PC-3 (cell line): ENCODE measurements at regions not wholly inside any gene's neighbourhood (a gene's known extent, or its start where the extent isn't known, plus 50 kb on each side); places are given as distances from the start of the nearest gene placed in this dataset.

ENCODE experiments used
- ATAC-seq: fragments of 200-7000 bp; cut with Tn5 transposase; 2 replicates; pipeline ENCODE4 v1.9.1; 2020; ENCODE audit warnings: mild to moderate bottlenecking, moderate library complexity
- BruUV-seq: library from RNA; stranded (reverse); fragments of 400-500 nt; replicated peaks from 2 replicates; lab custom pipeline; 2021; lab: Mats Ljungman, UMichigan
- CTCF ChIA-PET: fragments of 300-600 bp; sonication (Branson Sonifier 250); formaldehyde crosslinking; loops from one replicate; lab custom pipeline; 2022; ENCODE audit warnings: antibody characterized with exemption; lab: Charles Lee
- POLR2A ChIA-PET: fragments of 300-600 bp; sonication (Branson Sonifier 250); formaldehyde crosslinking; loops from one replicate; lab custom pipeline; 2022; ENCODE audit warnings: antibody characterized with exemption; ENCODE audit not compliant: unreplicated experiment; lab: Charles Lee
- DNase-seq: peaks from one replicate; pipeline ENCODE4 v3.0.0-alpha.2; 2015
- H2AFZ ChIP-seq: fragments of 300-600 bp; sonication (generic); 2 replicates; pipeline ENCODE4 v1.6.0; 2016; ENCODE audit warnings: antibody characterized with exemption, low read length
- H3F3A ChIP-seq: fragments of 300-600 bp; sonication (generic); one replicate; pipeline ENCODE4 v1.6.0; 2017; ENCODE audit warnings: antibody characterized with exemption, low read length, control low read depth, mild to moderate bottlenecking; ENCODE audit not compliant: unreplicated experiment
- H3K27ac ChIP-seq: fragments of 300-600 bp; sonication (generic); 2 replicates; pipeline ENCODE4 v1.5.1; 2016; ENCODE audit warnings: mild to moderate bottlenecking, low read length
- H3K27me3 ChIP-seq: fragments of 300-600 bp; sonication (generic); 2 replicates; pipeline ENCODE4 v1.6.1; 2016; ENCODE audit warnings: low read length, mixed read lengths
- H3K36me3 ChIP-seq: fragments of 300-600 bp; sonication (generic); 2 replicates; pipeline ENCODE4 v1.6.1; 2016; ENCODE audit warnings: low read depth, mixed run types, low read length, mixed read lengths
- H3K4me1 ChIP-seq: fragments of 300-600 bp; sonication (generic); 2 replicates; pipeline ENCODE4 v1.5.1; 2016; ENCODE audit warnings: low read length; ENCODE audit not compliant: insufficient read depth
- H3K4me2 ChIP-seq: fragments of 300-600 bp; sonication (generic); 2 replicates; pipeline ENCODE4 v1.6.0; 2016; ENCODE audit warnings: low read length
- H3K4me3 ChIP-seq: fragments of 300-600 bp; sonication (generic); 2 replicates; pipeline ENCODE4 v1.5.1; 2016; ENCODE audit warnings: mild to moderate bottlenecking, low read length, mixed read lengths
- H3K79me2 ChIP-seq: fragments of 300-600 bp; sonication (generic); 2 replicates; pipeline ENCODE4 v1.6.1; 2017; ENCODE audit warnings: low read length, mixed read lengths
- H3K9ac ChIP-seq: fragments of 300-600 bp; sonication (generic); 2 replicates; pipeline ENCODE4 v1.6.0; 2016; ENCODE audit warnings: mild to moderate bottlenecking, low read length
- H3K9me2 ChIP-seq: fragments of 300-600 bp; sonication (generic); replicated peaks from 2 replicates; pipeline ENCODE4 v1.6.1; 2016; ENCODE audit warnings: mixed run types, low read length, mixed read lengths
- H3K9me3 ChIP-seq: fragments of 300-600 bp; sonication (generic); 2 replicates; pipeline ENCODE4 v1.6.1; 2016; ENCODE audit warnings: low read length, mixed read lengths
- H4K20me1 ChIP-seq: fragments of 300-600 bp; sonication (generic); 2 replicates; pipeline ENCODE4 v1.6.1; 2016; ENCODE audit warnings: low read length, mixed read lengths
- CTCF ChIP-seq: fragments of 300-600 bp; sonication (generic); conservative IDR thresholded peaks from 2 replicates; pipeline ENCODE4 v1.5.1; 2017; ENCODE audit warnings: antibody characterized with exemption, low read depth, mild to moderate bottlenecking, low read length
- EZH2 ChIP-seq: fragments of 300-600 bp; sonication (generic); IDR thresholded peaks from one replicate; pipeline ENCODE4 v1.6.1; 2017; ENCODE audit warnings: antibody characterized with exemption, mild to moderate bottlenecking, low read length; ENCODE audit not compliant: unreplicated experiment
- EZH2phosphoT487 ChIP-seq: fragments of 300-600 bp; sonication (generic); IDR thresholded peaks from 2 replicates; pipeline ENCODE4 v1.6.1; 2018; ENCODE audit warnings: mild to moderate bottlenecking, antibody characterized with exemption, low read length, borderline replicate concordance
- intact Hi-C: fragments of 100-400 bp; cut with micrococcal nuclease; formaldehyde crosslinking; loops from 2 replicates; pipeline ENCODE4 v1.9.0; 2023

- DNase-seq (no peak), ATAC-seq (no peak)
- H3K27me3 ChIP-seq = no peaks in the 10 kb centered on the region
- intact Hi-C loops = no loop called here
- POLR2A ChIA-PET = no interaction called here
- no peak overlapping the region for H3K4me3 ChIP-seq
- BruUV-seq = no TSS peak
- H4K20me1 ChIP-seq = no peaks in the 10 kb centered on the region
- H3K27ac ChIP-seq = no peak overlapping the region
- H2AFZ ChIP-seq = no peak overlapping the region
- H3F3A ChIP-seq = no peaks in the 10 kb centered on the region
- TF ChIP-seq EZH2 (no peak), EZH2phosphoT487 (no peak), CTCF (no peak)
- no peak overlapping the region for H3K4me2 ChIP-seq
- H3K79me2 ChIP-seq = no peaks in the 10 kb centered on the region
- CTCF ChIA-PET = no interaction called here
- no peaks in the 10 kb centered on the region for H3K9me3 ChIP-seq
- no peaks in the 10 kb centered on the region for H3K36me3 ChIP-seq
- no peaks in the 10 kb centered on the region for H3K9me2 ChIP-seq
- no peaks in the 10 kb centered on the region for H3K4me1 ChIP-seq
- no peak overlapping the region for H3K9ac ChIP-seq
Observed at GRCh38 chr10:84948644-84949043, 620.3 kb downstream of the CCSER2 start.

GRCh38 chr10:84951616-84952015 lies 623.2 kb downstream of the CCSER2 start:
- intact Hi-C loops = no loop called here
- no peaks in the 10 kb centered on the region for H3F3A ChIP-seq
- H3K27ac ChIP-seq = no peak overlapping the region
- CTCF ChIA-PET = no interaction called here
- no peak for ATAC-seq
- H3K4me1 ChIP-seq = no peaks in the 10 kb centered on the region
- no peaks in the 10 kb centered on the region for H3K9me2 ChIP-seq
- no peak overlapping the region for H3K4me2 ChIP-seq
- H3K9me3 ChIP-seq = no peaks in the 10 kb centered on the region
- no peak for DNase-seq
- H2AFZ ChIP-seq = no peak overlapping the region
- H4K20me1 ChIP-seq = no peaks in the 10 kb centered on the region
- H3K4me3 ChIP-seq = no peak overlapping the region
- no peaks in the 10 kb centered on the region for H3K27me3 ChIP-seq
- POLR2A ChIA-PET = no interaction called here
- no peaks in the 10 kb centered on the region for H3K36me3 ChIP-seq
- no TSS peak for BruUV-seq
- no peak overlapping the region for H3K9ac ChIP-seq
- TF ChIP-seq CTCF (no peak), EZH2 (no peak), EZH2phosphoT487 (no peak)
- no peaks in the 10 kb centered on the region for H3K79me2 ChIP-seq

- no peak for TF ChIP-seq EZH2phosphoT487
- no peaks in the 10 kb centered on the region for H3K27me3 ChIP-seq
- intact Hi-C loops = no loop called here
- H3K4me1 ChIP-seq = no peaks in the 10 kb centered on the region
- no TSS peak for BruUV-seq
- no peaks in the 10 kb centered on the region for H3K36me3 ChIP-seq
- no peak overlapping the region for H2AFZ ChIP-seq
- H3K27ac ChIP-seq = no peak overlapping the region
- H3K4me2 ChIP-seq = no peak overlapping the region
- no peak overlapping the region for H3K4me3 ChIP-seq
- ATAC-seq (no peak), DNase-seq (no peak)
- H3F3A ChIP-seq = no peaks in the 10 kb centered on the region
- H3K79me2 ChIP-seq = no peaks in the 10 kb centered on the region
- POLR2A ChIA-PET = no interaction called here
- H3K9me2 ChIP-seq = no peaks in the 10 kb centered on the region
- H3K9me3 ChIP-seq = no peaks in the 10 kb centered on the region
- CTCF ChIA-PET = no interaction called here
- H4K20me1 ChIP-seq = no peaks in the 10 kb centered on the region
- H3K9ac ChIP-seq = no peak overlapping the region
Observed at GRCh38 chr10:84957427-84957826, 629.0 kb downstream of the CCSER2 start.
